ENCODE measurements at regions not wholly inside any gene's neighbourhood (a gene's known extent, or its start where the extent isn't known, plus 50 kb on each side); places are given as distances from the start of the nearest gene placed in this dataset.

GRCh38 chr18:71403501-71403900 lies 1114.7 kb downstream of the SOCS6 start:
- no peak for TF ChIP-seq CTCF (IDR thresholded peaks at IDR 0.05; ENCODE audit: insufficient read depth, low read length, poor library complexity, severe bottlenecking)
- no peak overlapping the region for H3K4me3 ChIP-seq (replicated peaks; ENCODE audit: low read depth, low read length)
- DNase-seq (ENCODE audit: extremely low read depth, insufficient read length), result no peak

GRCh38 chr18:71398531-71398930 lies 1109.7 kb downstream of the SOCS6 start:
- H3K4me3 ChIP-seq (replicated peaks; ENCODE audit: low read depth, low read length), result no peak overlapping the region
- no peak for TF ChIP-seq CTCF (IDR thresholded peaks at IDR 0.05; ENCODE audit: insufficient read depth, low read length, poor library complexity, severe bottlenecking)
- DNase-seq (ENCODE audit: extremely low read depth, insufficient read length), result no peak
- H3K27me3 ChIP-seq (replicated peaks; ENCODE audit: control insufficient read depth, insufficient read depth, low read length), result no peaks in the 10 kb centered on the region
- H3K36me3 ChIP-seq (ENCODE audit: control insufficient read depth, insufficient read depth, low read length), result no peaks in the 10 kb centered on the region

More at GRCh38 chr18:71403501-71403900, 1114.7 kb downstream of the SOCS6 start:
- Histone ChIP-seq H3K36me3 (ENCODE audit: control insufficient read depth, insufficient read depth, low read length) (no peaks in the 10 kb centered on the region), H3K27me3 (replicated peaks; ENCODE audit: control insufficient read depth, insufficient read depth, low read length) (no peaks in the 10 kb centered on the region)

- TF ChIP-seq CTCF (IDR thresholded peaks at IDR 0.05; ENCODE audit: insufficient read depth, low read length, poor library complexity, severe bottlenecking), result no peak
These were observed 1099.3 kb downstream of the SOCS6 start for GRCh38 chr18:71388148-71388547.

GRCh38 chr18:71374294-71375000 lies 1085.6 kb downstream of the SOCS6 start:
- no peak for TF ChIP-seq CTCF (IDR thresholded peaks at IDR 0.05; ENCODE audit: insufficient read depth, low read length, poor library complexity, severe bottlenecking)
- DNase-seq (ENCODE audit: extremely low read depth, insufficient read length), result no peak
- Histone ChIP-seq H3K27me3 (replicated peaks; ENCODE audit: control insufficient read depth, insufficient read depth, low read length) (no peaks in the 10 kb centered on the region), H3K4me3 (replicated peaks; ENCODE audit: low read depth, low read length) (no peak overlapping the region), H3K36me3 (ENCODE audit: control insufficient read depth, insufficient read depth, low read length) (no peaks in the 10 kb centered on the region)

More at GRCh38 chr18:71388148-71388547, 1099.3 kb downstream of the SOCS6 start:
- no peak for DNase-seq (ENCODE audit: extremely low read depth, insufficient read length)
- Histone ChIP-seq H3K27me3 (replicated peaks; ENCODE audit: control insufficient read depth, insufficient read depth, low read length) (no peaks in the 10 kb centered on the region), H3K4me3 (replicated peaks; ENCODE audit: low read depth, low read length) (no peak overlapping the region), H3K36me3 (ENCODE audit: control insufficient read depth, insufficient read depth, low read length) (no peaks in the 10 kb centered on the region)

- H3K27me3 ChIP-seq (replicated peaks; ENCODE audit: control insufficient read depth, insufficient read depth, low read length), result no peaks in the 10 kb centered on the region
- no peak for DNase-seq (ENCODE audit: extremely low read depth, insufficient read length)
- TF ChIP-seq CTCF (IDR thresholded peaks at IDR 0.05; ENCODE audit: insufficient read depth, low read length, poor library complexity, severe bottlenecking), result no peak
- H3K36me3 ChIP-seq (ENCODE audit: control insufficient read depth, insufficient read depth, low read length), result no peaks in the 10 kb centered on the region
- no peak overlapping the region for H3K4me3 ChIP-seq (replicated peaks; ENCODE audit: low read depth, low read length)
These were observed 1083.2 kb downstream of the SOCS6 start for GRCh38 chr18:71371951-71372605.
